ENCODE measurements at regions not wholly inside any gene's neighbourhood (a gene's known extent, or its start where the extent isn't known, plus 50 kb on each side); places are given as distances from the start of the nearest gene placed in this dataset.
"Not testable (repeated sequence)": the region's sequence is repeated elsewhere in the genome, so short reads cannot be mapped to it uniquely, and the experiment has no call there.

DNA sequence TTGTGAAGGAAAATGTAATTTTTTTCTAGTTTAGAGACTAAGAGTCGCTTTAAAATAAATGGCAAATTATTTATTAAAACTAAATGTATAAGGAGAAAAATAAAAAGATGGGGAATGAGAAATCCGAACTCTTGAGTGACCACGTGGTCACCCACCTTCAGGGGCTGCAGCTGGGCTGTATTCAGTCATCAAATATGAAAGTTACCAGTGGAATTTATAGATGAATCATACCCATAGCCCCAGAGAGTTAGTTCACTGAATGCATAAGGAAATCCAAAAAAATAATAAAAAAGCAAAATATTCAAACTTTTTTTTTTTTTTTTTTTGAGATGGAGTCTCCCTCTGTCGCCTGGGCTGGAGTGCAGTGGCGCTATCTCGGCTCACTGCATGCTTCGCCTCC lies 947.7 kb upstream of the ADGRB3 start:
- intact Hi-C loops (cut with DNase I): no loop called here
- no peak overlapping the region for H3K4me3 ChIP-seq
- WGBS: 77% methylated on average over 7 of the region's 7 CpGs

DNA sequence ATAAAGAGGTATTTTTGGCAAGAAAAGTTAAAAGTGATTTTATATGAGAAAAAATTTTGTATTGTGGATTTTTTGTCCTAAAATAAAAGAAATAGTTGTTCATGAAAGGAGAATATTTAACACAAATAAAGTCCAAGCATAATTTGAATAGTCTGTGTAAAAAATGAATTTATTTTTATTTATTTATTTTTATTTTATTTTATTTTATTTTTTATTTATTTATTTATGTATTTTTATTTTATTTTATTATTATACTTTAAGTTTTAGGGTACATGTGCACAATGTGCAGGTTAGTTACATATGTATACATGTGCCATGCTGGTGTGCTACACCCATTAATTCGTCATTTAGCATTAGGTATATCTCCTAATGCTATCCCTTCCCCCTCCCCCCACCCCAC lies 948.9 kb upstream of the ADGRB3 start:
- DNase-seq (ENCODE audit: low spot score); intact Hi-C loops (cut with DNase I); H3K36me3 ChIP-seq; H3K9me3 ChIP-seq; H3K4me3 ChIP-seq; H3K27me3 ChIP-seq (replicated peaks; ENCODE audit: insufficient read depth); H3K4me1 ChIP-seq (replicated peaks); H3K27ac ChIP-seq: not testable (repeated sequence)
- WGBS: 96% methylated on average over 1 of the region's 1 CpG

More for the DNA sequence above, 947.7 kb upstream of the ADGRB3 start:
- no peaks in the 10 kb centered on the region for H3K36me3 ChIP-seq
- no peak for DNase-seq (ENCODE audit: low spot score)
- no peaks in the 10 kb centered on the region for H3K9me3 ChIP-seq
- H3K4me1 ChIP-seq (replicated peaks): no peaks in the 10 kb centered on the region
- no peaks in the 10 kb centered on the region for H3K27me3 ChIP-seq (replicated peaks; ENCODE audit: insufficient read depth)
- no peak overlapping the region for H3K27ac ChIP-seq
- TF ChIP-seq, protein P1, sequence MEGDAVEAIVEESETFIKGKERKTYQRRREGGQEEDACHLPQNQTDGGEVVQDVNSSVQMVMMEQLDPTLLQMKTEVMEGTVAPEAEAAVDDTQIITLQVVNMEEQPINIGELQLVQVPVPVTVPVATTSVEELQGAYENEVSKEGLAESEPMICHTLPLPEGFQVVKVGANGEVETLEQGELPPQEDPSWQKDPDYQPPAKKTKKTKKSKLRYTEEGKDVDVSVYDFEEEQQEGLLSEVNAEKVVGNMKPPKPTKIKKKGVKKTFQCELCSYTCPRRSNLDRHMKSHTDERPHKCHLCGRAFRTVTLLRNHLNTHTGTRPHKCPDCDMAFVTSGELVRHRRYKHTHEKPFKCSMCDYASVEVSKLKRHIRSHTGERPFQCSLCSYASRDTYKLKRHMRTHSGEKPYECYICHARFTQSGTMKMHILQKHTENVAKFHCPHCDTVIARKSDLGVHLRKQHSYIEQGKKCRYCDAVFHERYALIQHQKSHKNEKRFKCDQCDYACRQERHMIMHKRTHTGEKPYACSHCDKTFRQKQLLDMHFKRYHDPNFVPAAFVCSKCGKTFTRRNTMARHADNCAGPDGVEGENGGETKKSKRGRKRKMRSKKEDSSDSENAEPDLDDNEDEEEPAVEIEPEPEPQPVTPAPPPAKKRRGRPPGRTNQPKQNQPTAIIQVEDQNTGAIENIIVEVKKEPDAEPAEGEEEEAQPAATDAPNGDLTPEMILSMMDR (IDR thresholded peaks at IDR 0.05): no peak
- no peak for TF ChIP-seq POLR2A (IDR thresholded peaks at IDR 0.05)
- TF ChIP-seq POLR2AphosphoS5 (IDR thresholded peaks at IDR 0.05): no peak

DNA sequence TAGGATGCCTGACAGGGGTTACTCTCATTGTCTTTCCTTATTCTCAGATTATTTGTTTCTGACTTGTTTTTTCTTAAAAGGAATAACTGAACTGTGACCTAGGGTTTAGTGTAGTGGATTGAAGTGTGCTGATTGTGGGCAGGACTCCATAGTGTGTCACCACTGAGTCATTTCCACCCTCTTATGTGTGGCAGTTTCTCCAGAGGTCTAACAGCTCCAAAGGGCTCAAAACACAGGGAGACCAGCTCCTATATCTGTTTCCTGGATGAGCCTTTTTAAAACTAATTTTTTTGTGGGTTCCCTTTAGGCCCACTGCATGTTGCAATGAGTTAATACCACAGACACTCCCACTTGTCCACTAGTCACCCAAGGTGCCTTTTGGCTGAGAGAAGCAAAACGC lies 951.1 kb upstream of the ADGRB3 start:
- 72% methylated on average over 1 of the region's 1 CpG for WGBS
- TF ChIP-seq POLR2A (IDR thresholded peaks at IDR 0.05) (no peak), POLR2AphosphoS5 (IDR thresholded peaks at IDR 0.05) (no peak)
- TF ChIP-seq, protein P1 (IDR thresholded peaks at IDR 0.05): no peak

DNA sequence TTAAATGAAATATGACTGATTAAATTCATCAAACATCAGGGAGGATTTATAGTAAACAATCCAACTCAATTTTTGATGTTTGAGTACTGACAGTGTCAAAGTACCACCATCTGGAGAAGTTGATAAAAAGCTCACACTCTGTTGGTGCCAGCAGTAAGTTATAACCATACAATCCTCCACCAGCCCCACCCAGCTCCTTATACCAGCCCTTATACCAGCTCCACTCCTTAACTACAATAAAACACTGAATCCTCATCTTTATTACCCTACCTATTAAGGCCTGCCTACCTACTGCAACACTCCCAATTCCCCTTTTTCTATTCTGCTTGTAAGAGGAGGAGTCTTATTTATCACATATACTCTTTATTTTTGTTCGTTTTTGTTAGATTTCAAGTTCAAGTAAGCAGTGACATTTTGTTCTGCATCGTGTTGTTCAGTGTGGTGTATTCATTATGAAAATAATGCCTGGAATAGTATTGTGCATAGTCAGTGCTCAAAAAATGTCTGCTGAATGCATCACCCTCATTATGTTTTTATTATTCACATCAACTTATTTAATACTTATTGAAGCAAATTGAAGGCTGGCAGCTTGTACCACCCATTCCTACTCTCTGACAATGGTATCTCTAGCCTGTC lies 954.7 kb upstream of the ADGRB3 start:
- TF ChIP-seq, protein P1 (IDR thresholded peaks at IDR 0.05): no peak
- TF ChIP-seq POLR2A (IDR thresholded peaks at IDR 0.05) (no peak), POLR2AphosphoS5 (IDR thresholded peaks at IDR 0.05) (no peak)
- H3K9me3 ChIP-seq: no peaks in the 10 kb centered on the region
- intact Hi-C loops (cut with DNase I): no loop called here
- 89% methylated on average over 2 of the region's 2 CpGs for WGBS
- H3K4me1 ChIP-seq (replicated peaks): no peaks in the 10 kb centered on the region
- H3K36me3 ChIP-seq: no peaks in the 10 kb centered on the region
- H3K27me3 ChIP-seq (replicated peaks; ENCODE audit: insufficient read depth): no peaks in the 10 kb centered on the region
- no peak for DNase-seq (ENCODE audit: low spot score)
- no peak overlapping the region for H3K4me3 ChIP-seq
- H3K27ac ChIP-seq: no peak overlapping the region

More for the DNA sequence above, 951.1 kb upstream of the ADGRB3 start:
- Histone ChIP-seq H3K9me3 (no peaks in the 10 kb centered on the region), H3K4me3 (no peak overlapping the region), H3K36me3 (no peaks in the 10 kb centered on the region), H3K27ac (no peak overlapping the region), H3K4me1 (replicated peaks) (no peaks in the 10 kb centered on the region), H3K27me3 (replicated peaks; ENCODE audit: insufficient read depth) (no peaks in the 10 kb centered on the region)
- no peak for DNase-seq (ENCODE audit: low spot score)
- intact Hi-C loops (cut with DNase I): no loop called here

DNA sequence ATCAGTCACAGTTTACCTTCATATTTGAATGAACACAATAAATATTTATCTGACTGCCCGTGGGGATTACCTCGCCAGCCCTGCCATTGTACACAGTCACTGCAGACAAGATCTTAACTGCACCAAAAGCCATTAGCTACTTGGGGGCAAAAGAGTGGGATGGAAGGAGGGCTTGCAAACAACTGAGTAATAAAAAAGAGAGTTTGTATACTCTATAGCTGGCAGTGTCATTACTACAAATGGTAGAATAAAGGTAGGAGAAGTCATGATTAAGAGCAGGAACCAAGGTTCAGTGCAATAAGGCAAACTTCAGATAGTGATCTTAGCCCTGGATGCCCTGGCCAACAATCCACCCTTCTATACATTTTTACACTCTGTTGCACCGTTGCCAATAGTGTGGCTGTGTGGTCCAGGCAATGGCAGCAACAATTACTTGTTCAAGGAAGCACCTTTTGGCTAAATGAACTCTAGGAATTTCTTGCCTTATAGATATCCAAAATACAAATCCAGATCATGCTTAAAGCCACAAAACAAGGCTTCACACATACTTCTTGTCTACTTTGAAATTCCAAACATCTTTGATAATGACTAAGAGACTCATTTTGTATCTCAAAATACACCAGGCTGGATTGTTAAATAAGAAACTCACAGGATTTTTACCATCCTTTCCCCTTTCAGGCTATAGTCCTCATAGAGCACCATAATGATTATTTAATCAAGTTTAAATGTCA lies 955.4 kb upstream of the ADGRB3 start:
- intact Hi-C loops (cut with DNase I): no loop called here
- Histone ChIP-seq H3K27me3 (replicated peaks; ENCODE audit: insufficient read depth) (no peaks in the 10 kb centered on the region), H3K9me3 (no peaks in the 10 kb centered on the region), H3K27ac (no peak overlapping the region), H3K36me3 (no peaks in the 10 kb centered on the region), H3K4me1 (replicated peaks) (no peaks in the 10 kb centered on the region), H3K4me3 (no peak overlapping the region)
- no peak for DNase-seq (ENCODE audit: low spot score)
- WGBS: 34% methylated on average over 3 of the region's 3 CpGs
- TF ChIP-seq, protein P1 (IDR thresholded peaks at IDR 0.05): no peak
- TF ChIP-seq POLR2AphosphoS5 (IDR thresholded peaks at IDR 0.05) (no peak), POLR2A (IDR thresholded peaks at IDR 0.05) (no peak)

All from prostate gland (tissue), 2 donors.